GM19351 (cell line): ENCODE measurements at regions not wholly inside any gene's neighbourhood (a gene's known extent, or its start where the extent isn't known, plus 50 kb on each side); places are given as distances from the start of the nearest gene placed in this dataset.
"Not testable (repeated sequence)": the region's sequence is repeated elsewhere in the genome, so short reads cannot be mapped to it uniquely, and the experiment has no call there.

Source experiments
- ATAC-seq: cut with Tn5 transposase; IDR thresholded peaks from one replicate; pipeline ENCODE4 v1.9.1; 2021; ENCODE audit warnings: mild to moderate bottlenecking, moderate library complexity; ENCODE audit not compliant: unreplicated experiment

DNA sequence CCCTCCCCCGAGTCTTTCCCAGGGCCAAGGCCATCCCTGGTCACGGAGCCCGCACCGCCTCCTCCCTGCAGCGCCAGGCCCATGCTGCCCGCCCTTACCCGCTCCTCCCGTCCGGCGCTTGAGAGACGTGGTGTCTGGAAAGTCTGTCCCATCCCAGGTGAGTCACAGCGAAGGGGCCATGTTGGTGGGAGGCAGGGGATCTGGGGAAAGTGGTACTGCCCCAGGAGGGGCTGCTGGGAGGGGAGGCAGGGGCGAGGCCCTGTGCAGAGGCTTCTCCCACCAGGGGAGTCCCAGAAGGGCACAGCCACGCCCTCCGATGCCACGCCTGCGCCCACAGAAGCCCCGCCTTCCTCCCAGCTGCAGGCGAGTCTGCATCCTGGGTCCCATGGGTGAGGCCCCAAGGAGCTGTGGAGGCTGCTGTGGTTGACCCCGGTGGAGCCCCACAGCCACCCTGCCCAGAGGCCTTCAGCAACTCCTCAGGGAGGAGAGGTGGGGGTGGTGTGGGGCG, 107.0 kb upstream of the PPP1R26 start:
- no peak for ATAC-seq

- ATAC-seq: no peak
Measured at GRCh38 chr9:135373151-135373685, 106.4 kb upstream of the PPP1R26 start.

GRCh38 chr9:135373820-135374219, 105.8 kb upstream of the PPP1R26 start:
- ATAC-seq: no peak

DNA sequence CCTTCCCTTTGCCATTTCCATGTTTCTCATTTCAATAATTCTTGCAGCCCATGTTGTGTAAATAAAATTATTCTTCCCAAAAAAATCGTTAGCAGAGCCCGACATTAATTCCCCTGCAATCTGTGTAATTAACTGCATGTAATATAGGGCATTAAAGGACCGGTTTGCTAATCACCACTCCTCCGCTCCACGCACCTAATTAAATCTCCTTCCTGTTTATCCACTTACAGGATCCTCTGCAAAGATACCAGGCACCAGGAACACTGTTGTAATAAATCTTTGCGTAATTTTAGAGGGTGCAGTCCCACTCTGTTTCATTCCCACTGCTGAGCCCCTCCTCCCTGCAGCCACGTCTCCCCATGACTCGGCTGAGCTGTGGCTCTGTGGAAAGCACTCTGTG, 105.0 kb upstream of the PPP1R26 start:
- no peak for ATAC-seq

- ATAC-seq: no peak
Measured at GRCh38 chr9:135375001-135375400, 104.6 kb upstream of the PPP1R26 start.

DNA sequence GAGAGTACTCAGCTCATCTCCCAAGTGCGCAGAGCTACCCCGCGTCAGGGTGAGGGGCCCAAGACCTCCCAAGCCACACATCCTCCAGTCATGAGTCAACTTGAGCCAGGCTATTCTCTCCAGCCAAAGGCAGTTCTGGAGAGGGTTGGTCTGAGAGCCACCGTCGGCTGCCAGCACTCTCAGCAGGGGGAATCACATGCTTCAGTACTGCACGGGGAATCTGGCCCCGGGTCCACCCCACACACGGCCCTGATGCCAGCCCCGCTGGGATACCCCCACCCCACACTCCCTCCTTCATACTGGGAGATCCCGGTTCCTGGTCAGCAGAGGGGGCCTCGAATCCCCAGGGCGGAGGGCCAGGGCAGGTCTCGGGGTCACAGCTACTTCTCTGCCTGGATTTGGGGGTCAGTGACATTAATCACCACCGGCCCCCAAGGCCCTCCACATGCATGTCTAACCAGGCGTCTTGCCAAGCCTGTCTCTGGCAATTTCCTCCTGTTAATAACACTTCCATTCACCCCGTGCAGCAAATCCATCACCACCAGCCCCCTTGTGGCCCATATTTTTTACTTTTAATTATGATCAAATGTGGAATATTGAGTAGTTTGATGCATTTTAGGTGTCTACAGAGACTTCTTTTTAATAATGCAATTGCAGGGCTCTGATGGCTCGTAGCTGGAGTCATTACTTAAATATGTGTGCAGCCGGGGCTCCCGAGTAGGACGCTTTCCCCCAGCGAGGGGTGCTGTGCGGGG, 102.9 kb upstream of the PPP1R26 start:
- ATAC-seq: no peak

DNA sequence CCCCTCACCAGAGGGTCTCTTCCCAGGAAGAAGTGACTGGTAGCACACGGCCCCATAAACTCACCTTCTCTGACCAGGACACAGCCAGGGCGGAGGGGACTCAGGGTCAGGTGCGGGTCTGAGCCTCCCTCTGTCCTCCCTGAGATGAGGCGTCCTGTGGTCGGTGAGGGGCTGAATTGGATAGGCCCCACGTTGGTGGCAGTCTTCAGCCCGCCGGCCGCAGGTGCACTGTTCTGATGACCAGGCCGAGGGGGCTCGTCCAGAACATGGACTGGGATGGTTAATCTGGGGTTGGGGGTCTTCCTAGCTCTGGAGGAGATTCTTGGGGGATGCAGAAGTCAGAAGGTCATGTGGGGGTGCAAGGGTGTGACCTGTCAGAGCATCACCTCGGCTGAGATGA, 102.2 kb upstream of the PPP1R26 start:
- ATAC-seq: no peak

- ATAC-seq: no peak
Measured at GRCh38 chr9:135378751-135379150, 100.8 kb upstream of the PPP1R26 start.

- ATAC-seq: no peak
Measured at GRCh38 chr9:135379540-135380267, 99.9 kb upstream of the PPP1R26 start.

DNA sequence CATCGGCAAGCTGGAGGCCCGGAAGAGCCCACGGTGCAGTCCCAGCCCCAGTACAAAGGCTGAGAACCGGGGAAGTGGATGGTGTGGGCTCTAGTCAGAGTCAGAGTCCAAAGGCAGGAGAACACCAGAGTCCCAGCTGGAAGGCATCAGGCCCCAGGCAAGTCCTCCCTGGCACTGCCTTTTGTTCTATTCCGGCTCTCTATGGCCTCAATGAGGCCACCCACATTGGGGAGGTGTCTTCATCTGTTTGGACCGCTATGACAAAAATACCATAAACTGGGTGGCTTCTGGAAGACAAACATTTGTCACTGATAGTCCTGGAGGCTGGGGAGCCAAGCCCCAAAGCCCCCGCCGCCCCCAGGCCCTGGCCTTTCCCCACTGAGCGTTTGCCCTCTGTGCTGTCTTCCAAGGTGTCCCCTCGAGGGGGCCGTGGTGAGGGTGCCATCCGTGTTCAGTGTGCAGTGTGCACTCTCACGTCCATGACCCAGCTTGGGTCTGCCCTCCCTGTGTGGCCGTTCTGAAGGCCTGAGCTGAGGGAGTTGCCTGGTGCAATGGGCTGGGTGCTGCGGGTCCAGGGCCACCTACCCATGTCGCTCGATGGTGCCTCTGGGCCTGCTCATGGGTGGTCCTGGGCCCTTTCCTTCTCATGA, 99.1 kb upstream of the PPP1R26 start:
- no peak for ATAC-seq

DNA sequence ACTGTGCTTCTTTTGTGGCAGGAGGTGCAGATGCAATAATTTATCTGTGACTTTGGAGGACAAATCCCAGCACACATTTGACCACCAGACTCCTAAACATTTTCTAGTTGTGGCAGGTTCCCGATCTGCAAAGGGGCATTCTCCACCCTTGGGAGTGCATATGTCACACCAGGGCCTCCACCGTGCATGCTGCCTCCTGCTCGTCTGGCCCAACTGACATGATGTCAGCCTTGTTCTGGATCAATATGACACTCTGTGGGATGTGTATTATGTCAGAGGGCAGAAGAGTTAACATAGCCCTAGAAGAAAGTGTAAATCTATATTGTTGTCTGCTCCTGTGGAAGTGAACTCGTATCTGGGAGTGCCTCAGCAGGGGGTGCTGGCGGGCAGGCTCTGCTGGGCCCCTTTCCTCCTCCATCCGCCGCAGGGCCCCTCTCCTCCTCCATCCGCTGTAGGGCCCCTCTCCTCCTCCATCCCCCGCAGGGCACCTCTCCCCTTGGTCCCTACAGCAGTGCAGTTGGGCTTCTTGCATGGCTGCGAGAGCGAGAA, 97.7 kb upstream of the PPP1R26 start:
- ATAC-seq: no peak

- no peak for ATAC-seq
Measured at GRCh38 chr9:135384226-135384625, 95.4 kb upstream of the PPP1R26 start.

DNA sequence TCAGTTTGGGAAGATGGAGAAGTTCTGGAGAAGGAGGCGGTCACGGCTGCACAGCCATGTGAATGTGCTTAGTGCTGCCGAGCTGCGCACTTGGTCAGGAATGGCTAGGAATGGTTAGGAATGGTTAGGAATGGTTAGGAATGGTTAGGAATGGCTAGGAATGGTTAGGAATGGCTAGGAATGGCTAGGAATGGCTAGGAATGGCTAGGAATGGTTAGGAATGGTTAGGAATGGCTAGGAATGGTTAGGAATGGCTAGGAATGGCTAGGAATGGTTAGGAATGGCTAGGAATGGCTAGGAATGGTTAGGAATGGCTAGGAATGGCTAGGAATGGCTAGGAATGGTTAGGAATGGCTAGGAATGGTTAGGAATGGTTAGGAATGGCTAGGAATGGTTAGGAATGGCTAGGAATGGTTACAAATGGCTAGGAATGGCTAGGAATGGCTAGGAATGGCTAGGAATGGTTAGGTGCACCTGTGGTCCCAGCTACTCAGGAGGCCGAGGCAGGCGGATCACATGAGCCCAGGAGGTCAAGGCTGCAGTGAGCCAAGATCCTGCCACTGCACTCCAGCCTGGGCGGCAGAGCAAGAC, 94.7 kb upstream of the PPP1R26 start:
- ATAC-seq: not testable (repeated sequence)

DNA sequence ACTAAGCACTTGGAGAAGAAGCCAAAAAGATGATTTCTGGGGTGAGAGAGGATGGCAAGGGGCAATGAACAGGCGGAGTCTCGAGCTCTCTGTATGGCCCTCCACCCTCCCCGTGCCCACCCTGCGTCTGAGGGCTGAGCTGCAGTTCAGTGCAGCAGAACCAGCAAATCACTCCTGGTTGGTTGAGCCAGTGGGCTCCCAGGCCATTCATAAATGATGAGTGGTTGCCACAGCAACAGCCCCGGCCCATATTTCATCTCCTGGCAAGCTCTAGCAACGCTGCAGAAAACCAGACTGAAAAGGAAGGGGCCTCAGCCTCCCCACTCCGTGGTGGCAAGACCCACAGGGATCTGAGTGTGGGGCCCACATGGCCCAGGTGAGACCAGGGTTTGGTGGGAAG, 93.8 kb upstream of the PPP1R26 start:
- ATAC-seq: no peak

DNA sequence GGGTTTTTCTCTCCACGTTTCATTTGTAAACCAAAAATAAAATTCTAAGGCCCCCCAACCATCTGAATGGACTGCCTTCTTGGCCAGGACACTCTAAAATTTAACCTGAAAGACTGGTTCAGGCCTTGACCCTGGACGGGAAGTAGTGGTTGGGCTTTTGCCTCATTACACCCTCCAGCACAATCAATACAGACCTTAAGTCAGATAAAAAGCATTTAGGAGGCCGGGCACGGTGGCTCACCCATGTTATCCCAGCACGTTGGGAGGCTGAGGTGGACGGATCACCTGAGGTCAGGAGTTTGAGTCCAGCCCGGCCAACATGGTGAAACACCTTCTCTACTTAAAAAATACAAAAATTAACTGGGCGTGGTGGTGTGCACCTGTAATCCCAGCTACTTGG, 91.6 kb upstream of the PPP1R26 start:
- ATAC-seq: no peak

DNA sequence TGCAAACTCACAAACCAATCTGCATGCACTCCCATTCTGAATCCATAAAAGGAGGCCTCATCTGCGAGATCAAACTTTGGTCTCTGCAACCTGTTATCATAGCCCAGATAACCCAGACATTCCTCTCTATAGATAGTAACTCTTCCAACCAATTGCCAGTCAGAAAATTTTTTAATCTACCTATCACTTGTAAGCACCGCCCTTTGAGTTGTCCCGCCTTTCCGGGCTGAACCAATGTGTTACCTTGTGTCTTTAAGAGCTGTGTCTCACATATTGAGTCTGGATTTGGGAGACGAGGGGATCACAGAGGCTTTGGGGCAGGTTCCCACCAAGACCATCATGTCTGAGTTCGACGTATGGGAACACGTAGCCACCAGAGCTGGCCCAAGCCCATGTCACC, 91.1 kb upstream of the PPP1R26 start:
- no peak for ATAC-seq

DNA sequence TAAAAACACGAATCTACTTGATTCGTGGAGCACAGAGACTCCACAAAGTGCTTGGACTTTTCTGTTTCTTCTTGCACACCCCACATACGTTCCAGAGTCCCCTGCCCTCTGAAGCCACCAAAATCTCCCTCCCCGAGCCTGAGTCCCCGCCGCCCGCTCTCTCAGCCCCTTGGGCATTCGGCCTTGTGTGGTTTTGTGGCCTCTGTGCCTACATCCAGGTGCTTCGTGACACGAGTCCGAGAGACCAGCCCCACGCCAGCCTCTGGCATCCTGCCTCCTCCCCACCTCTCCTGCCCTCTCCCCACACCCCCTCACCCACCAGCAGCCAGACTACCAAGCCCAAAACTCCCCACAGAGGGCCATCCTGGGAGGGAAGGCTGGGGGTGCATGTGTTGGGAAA, 87.8 kb upstream of the PPP1R26 start:
- no peak for ATAC-seq

- ATAC-seq: no peak
Measured at GRCh38 chr9:135392511-135392910, 87.1 kb upstream of the PPP1R26 start.

GRCh38 chr9:135394131-135394530, 85.5 kb upstream of the PPP1R26 start:
- ATAC-seq: no peak

- no peak for ATAC-seq
Measured at GRCh38 chr9:135394699-135395645, 84.6 kb upstream of the PPP1R26 start.
